Heart right ventricle (tissue), 16 donors: ENCODE measurements at regions not wholly inside any gene's neighbourhood (a gene's known extent, or its start where the extent isn't known, plus 50 kb on each side); places are given as distances from the start of the nearest gene placed in this dataset.
"Not testable (repeated sequence)": the region's sequence is repeated elsewhere in the genome, so short reads cannot be mapped to it uniquely, and the experiment has no call there.

Source experiments
- ATAC-seq, 8 donors: fragments of 200-7000 bp; cut with Tn5 transposase; one replicate each; pipeline ENCODE4 v1.9.1; 2020; ENCODE audit warnings: mild to moderate bottlenecking in 8 of 8, moderate library complexity in 8 of 8, moderate number of reproducible peaks in 1 of 8
- DNase-seq, 2 donors: peaks; one replicate each; pipeline ENCODE4 v3.0.0-alpha.2; 2020
- H3K27ac ChIP-seq, 10 donors: fragments of 200-600 bp; sonication (generic) in 2 of 10; one replicate each; pipeline versions ENCODE4 v1.5.0 to v1.8.0; 2020 to 2022; ENCODE audit warnings: mild to moderate bottlenecking in 3 of 10
- H3K27me3 ChIP-seq, 7 donors: fragments of 200-600 bp; one replicate each; pipeline ENCODE4 v1.8.0; 2021 to 2022; ENCODE audit warnings: mild to moderate bottlenecking in 2 of 7
- H3K36me3 ChIP-seq, 9 donors: fragments of 200-600 bp; sonication (generic) in 1 of 9; one replicate each; pipeline versions ENCODE4 v1.5.0 to v1.8.0; 2020 to 2022; ENCODE audit warnings: mild to moderate bottlenecking in 2 of 9
- H3K4me1 ChIP-seq, 9 donors: fragments of 200-600 bp; sonication (generic) in 1 of 9; one replicate each; pipeline versions ENCODE4 v1.5.0 to v1.8.0; 2020 to 2022; ENCODE audit warnings: mild to moderate bottlenecking in 4 of 9
- H3K4me3 ChIP-seq, 10 donors: fragments of 200-600 bp; sonication (generic) in 2 of 10; one replicate each; pipeline versions ENCODE4 v1.5.0 to v1.8.0; 2020 to 2022; ENCODE audit warnings: mild to moderate bottlenecking in 7 of 10, moderate library complexity in 2 of 10
- H3K9me3 ChIP-seq, 11 donors: fragments of 200-600 bp in 10 of 11; sonication (generic) in 2 of 11; one replicate each; pipeline versions ENCODE4 v1.5.0 to v1.8.0; 2013 to 2022; ENCODE audit warnings: mild to moderate bottlenecking in 2 of 11, control low read depth in 1 of 11, moderate library complexity in 1 of 11
- WGBS, 2 donors: extraction: QIAGEN DNeasy Blood & Tissue Kit; methylation state at CpG; one replicate each; pipeline ENCODE4 v1.1.7; 2013; ENCODE audit warnings: inconsistent platforms in 1 of 2; 5-methylcytosine and 5-hydroxymethylcytosine counted together
- intact Hi-C, 10 donors: fragments of 100-400 bp; cut with DNase I; formaldehyde crosslinking; loops; one replicate each; pipeline versions ENCODE4 v1.11.1 to v1.14.2; 2022
- donor health status: Arrhythmogenic right ventricular cardiomyopathy.
- donor health status: ischemic (EF 13 %, LVEDD 7.1; RV severe dilation, severe dysfunction).
- donor health status: healthy with polysubstance abuse.
- donor health status: DM: no; HTN: yes; CAD: no.
- donor health status: DM: no; HTN: no; CAD: no.
- donor health status: ischemic (EF 25% LVEDD 6.9; RV normal size, moderate dysfunction).
- donor health status: ischemic (EF 25% LVEDD 5.7; RV mildly dilated, moderate dysfunction).
- donor health status: healthy.
- donor health status: DM: yes; HTN: yes; CAD: no.
- donor health status: Ischemic cardiomyopathy.
- donor health status: ischemic (EF 35%, LVEDD 5.7; RV mildly dilated, moderate dysfunction).
- donor health status: nonischemic (EF 11% LVEDD 7.7; RV severe dilation, severe dysfunction).
- donor health status: DM: yes; HTN: yes; CAD: no.
- donor health status: PGD.
- donor health status: ischemic (EF 29% LVEDD 5.4; RV normal size, mild dysfunction).
- donor health status: nonischemic (EF 23%, LVEDD 6.1; RV moderate dilation, normal function).

- H3K27me3 ChIP-seq, DNase-seq, H3K27ac ChIP-seq, ATAC-seq, H3K9me3 ChIP-seq, H3K4me3 ChIP-seq, H3K36me3 ChIP-seq, H3K4me1 ChIP-seq, intact Hi-C loops: not testable (repeated sequence)
- WGBS, 2 donors: 88 to 90% methylated on average over 3 of the region's 3 CpGs
Observed at GRCh38 chr4:118435415-118435814, 82.6 kb upstream of the PRSS12 start.

- WGBS, 2 donors: 78 to 81% methylated on average over 8 of the region's 8 CpGs
- intact Hi-C loops: not testable (repeated sequence)
Observed at GRCh38 chr4:118442115-118442837, 89.5 kb upstream of the PRSS12 start.

GRCh38 chr4:118447397-118447796 lies 94.6 kb upstream of the PRSS12 start:
- ATAC-seq, H3K27me3 ChIP-seq, H3K9me3 ChIP-seq, H3K27ac ChIP-seq, H3K4me3 ChIP-seq, H3K36me3 ChIP-seq, DNase-seq, intact Hi-C loops, H3K4me1 ChIP-seq: not testable (repeated sequence)
- 95 to 96% methylated on average over 2 of the region's 3 CpGs for WGBS, 2 donors

More at GRCh38 chr4:118442115-118442837, 89.5 kb upstream of the PRSS12 start:
- not testable (repeated sequence) for ATAC-seq, H3K4me3 ChIP-seq, H3K27me3 ChIP-seq, H3K4me1 ChIP-seq, H3K27ac ChIP-seq, H3K9me3 ChIP-seq, DNase-seq, H3K36me3 ChIP-seq

GRCh38 chr4:118454857-118455256 lies 102.1 kb upstream of the PRSS12 start:
- 54 to 71% methylated on average over 1 of the region's 1 CpG for WGBS, 2 donors
- H3K27ac ChIP-seq, H3K4me3 ChIP-seq, H3K4me1 ChIP-seq, H3K36me3 ChIP-seq, DNase-seq, H3K27me3 ChIP-seq, H3K9me3 ChIP-seq, ATAC-seq, intact Hi-C loops: not testable (repeated sequence)

- H3K4me3 ChIP-seq, intact Hi-C loops, H3K9me3 ChIP-seq, H3K4me1 ChIP-seq, ATAC-seq, H3K27ac ChIP-seq, DNase-seq, H3K27me3 ChIP-seq, H3K36me3 ChIP-seq: not testable (repeated sequence)
- 87 to 89% methylated on average over 5 of the region's 5 CpGs for WGBS, 2 donors
Observed at GRCh38 chr4:118461435-118461834, 108.6 kb upstream of the PRSS12 start.

- intact Hi-C loops, ATAC-seq, H3K27ac ChIP-seq, DNase-seq, H3K27me3 ChIP-seq, H3K36me3 ChIP-seq, H3K4me1 ChIP-seq, H3K9me3 ChIP-seq, H3K4me3 ChIP-seq: not testable (repeated sequence)
- WGBS, 2 donors: 61 to 71% methylated on average over 2 of the region's 2 CpGs
Observed at GRCh38 chr4:118465831-118466230, 113.0 kb upstream of the PRSS12 start.

- DNase-seq, intact Hi-C loops, H3K9me3 ChIP-seq, H3K4me1 ChIP-seq, H3K4me3 ChIP-seq, H3K36me3 ChIP-seq, H3K27me3 ChIP-seq, H3K27ac ChIP-seq: not testable (repeated sequence)
- ATAC-seq: peak in 7 of 8 donors; percentile 51 to 97 (median 74)
- WGBS, 2 donors: 55 to 69% methylated on average over 3 of the region's 3 CpGs
Observed at GRCh38 chr4:118474001-118474626, 121.3 kb upstream of the PRSS12 start.

- H3K36me3 ChIP-seq, H3K27me3 ChIP-seq, DNase-seq, H3K4me3 ChIP-seq, H3K27ac ChIP-seq, intact Hi-C loops, ATAC-seq, H3K4me1 ChIP-seq, H3K9me3 ChIP-seq: not testable (repeated sequence)
Observed at GRCh38 chr4:118474771-118475170, 122.0 kb upstream of the PRSS12 start.

GRCh38 chr4:118475901-118476300 lies 123.1 kb upstream of the PRSS12 start:
- 75 to 80% methylated on average over 3 of the region's 3 CpGs for WGBS, 2 donors
- H3K36me3 ChIP-seq: not testable (repeated sequence)

GRCh38 chr4:118477826-118478225 lies 125.0 kb upstream of the PRSS12 start:
- H3K4me1 ChIP-seq, intact Hi-C loops, H3K4me3 ChIP-seq, DNase-seq, ATAC-seq, H3K36me3 ChIP-seq, H3K9me3 ChIP-seq, H3K27me3 ChIP-seq, H3K27ac ChIP-seq: not testable (repeated sequence)

More at GRCh38 chr4:118475901-118476300, 123.1 kb upstream of the PRSS12 start:
- H3K9me3 ChIP-seq, intact Hi-C loops, DNase-seq, H3K4me1 ChIP-seq, H3K27me3 ChIP-seq, H3K27ac ChIP-seq, H3K4me3 ChIP-seq, ATAC-seq: not testable (repeated sequence)

- DNase-seq, H3K9me3 ChIP-seq, H3K4me3 ChIP-seq, H3K4me1 ChIP-seq, H3K27me3 ChIP-seq, H3K27ac ChIP-seq, H3K36me3 ChIP-seq, intact Hi-C loops: not testable (repeated sequence)
- WGBS, 2 donors: 60 to 61% methylated on average over 2 of the region's 3 CpGs
- peak in 1 of 8 donors; percentile 67 for ATAC-seq
Observed at GRCh38 chr4:118485801-118486314, 133.1 kb upstream of the PRSS12 start.
